ENCODE measurements at regions not wholly inside any gene's neighbourhood (a gene's known extent, or its start where the extent isn't known, plus 50 kb on each side); places are given as distances from the start of the nearest gene placed in this dataset.

- Histone ChIP-seq H3K4me3 (replicated peaks; ENCODE audit: low read depth, low read length) (no peak overlapping the region), H3K27me3 (replicated peaks; ENCODE audit: control insufficient read depth, insufficient read depth, low read length) (no peaks in the 10 kb centered on the region), H3K36me3 (ENCODE audit: control insufficient read depth, insufficient read depth, low read length) (no peaks in the 10 kb centered on the region)
- DNase-seq (ENCODE audit: extremely low read depth, insufficient read length) = no peak
- TF ChIP-seq CTCF (IDR thresholded peaks at IDR 0.05; ENCODE audit: insufficient read depth, low read length, poor library complexity, severe bottlenecking) = no peak
Measured at GRCh38 chr10:108982159-108982558, 941.2 kb downstream of the XPNPEP1 start.

GRCh38 chr10:108980869-108981268 lies 942.4 kb downstream of the XPNPEP1 start:
- Histone ChIP-seq H3K4me3 (replicated peaks; ENCODE audit: low read depth, low read length) (no peak overlapping the region), H3K27me3 (replicated peaks; ENCODE audit: control insufficient read depth, insufficient read depth, low read length) (no peaks in the 10 kb centered on the region), H3K36me3 (ENCODE audit: control insufficient read depth, insufficient read depth, low read length) (no peaks in the 10 kb centered on the region)
- no peak for DNase-seq (ENCODE audit: extremely low read depth, insufficient read length)
- TF ChIP-seq CTCF (IDR thresholded peaks at IDR 0.05; ENCODE audit: insufficient read depth, low read length, poor library complexity, severe bottlenecking) = no peak

GRCh38 chr10:108975459-108976058 lies 947.8 kb downstream of the XPNPEP1 start:
- TF ChIP-seq CTCF (IDR thresholded peaks at IDR 0.05; ENCODE audit: insufficient read depth, low read length, poor library complexity, severe bottlenecking) = no peak
- Histone ChIP-seq H3K27me3 (replicated peaks; ENCODE audit: control insufficient read depth, insufficient read depth, low read length) (no peaks in the 10 kb centered on the region), H3K4me3 (replicated peaks; ENCODE audit: low read depth, low read length) (no peak overlapping the region), H3K36me3 (ENCODE audit: control insufficient read depth, insufficient read depth, low read length) (no peaks in the 10 kb centered on the region)
- DNase-seq (ENCODE audit: extremely low read depth, insufficient read length) = no peak

- Histone ChIP-seq H3K27me3 (replicated peaks; ENCODE audit: control insufficient read depth, insufficient read depth, low read length) (no peaks in the 10 kb centered on the region), H3K4me3 (replicated peaks; ENCODE audit: low read depth, low read length) (no peak overlapping the region), H3K36me3 (ENCODE audit: control insufficient read depth, insufficient read depth, low read length) (no peaks in the 10 kb centered on the region)
- TF ChIP-seq CTCF (IDR thresholded peaks at IDR 0.05; ENCODE audit: insufficient read depth, low read length, poor library complexity, severe bottlenecking) = no peak
- DNase-seq (ENCODE audit: extremely low read depth, insufficient read length) = no peak
Measured at GRCh38 chr10:108970016-108970415, 953.3 kb downstream of the XPNPEP1 start.

GRCh38 chr10:108966411-108966810 lies 956.9 kb downstream of the XPNPEP1 start:
- Histone ChIP-seq H3K36me3 (ENCODE audit: control insufficient read depth, insufficient read depth, low read length) (no peaks in the 10 kb centered on the region), H3K27me3 (replicated peaks; ENCODE audit: control insufficient read depth, insufficient read depth, low read length) (no peaks in the 10 kb centered on the region), H3K4me3 (replicated peaks; ENCODE audit: low read depth, low read length) (no peak overlapping the region)
- DNase-seq (ENCODE audit: extremely low read depth, insufficient read length) = no peak
- TF ChIP-seq CTCF (IDR thresholded peaks at IDR 0.05; ENCODE audit: insufficient read depth, low read length, poor library complexity, severe bottlenecking) = no peak

GRCh38 chr10:108966005-108966404 lies 957.3 kb downstream of the XPNPEP1 start:
- Histone ChIP-seq H3K4me3 (replicated peaks; ENCODE audit: low read depth, low read length) (no peak overlapping the region), H3K36me3 (ENCODE audit: control insufficient read depth, insufficient read depth, low read length) (no peaks in the 10 kb centered on the region), H3K27me3 (replicated peaks; ENCODE audit: control insufficient read depth, insufficient read depth, low read length) (no peaks in the 10 kb centered on the region)
- no peak for DNase-seq (ENCODE audit: extremely low read depth, insufficient read length)
- TF ChIP-seq CTCF (IDR thresholded peaks at IDR 0.05; ENCODE audit: insufficient read depth, low read length, poor library complexity, severe bottlenecking) = no peak

Data from GM06990 (cell line).